ENCODE measurements at regions not wholly inside any gene's neighbourhood (a gene's known extent, or its start where the extent isn't known, plus 50 kb on each side); places are given as distances from the start of the nearest gene placed in this dataset.

- FAIRE-seq (no peak), ATAC-seq (peak; percentile 59; the same call in 2 of the 3 replicates), DNase-seq (ENCODE audit: low read depth, low spot score) (no peak)
- intact Hi-C loops (cut with micrococcal nuclease; ENCODE audit: unreplicated experiment): no loop called here
- H3K27me3 ChIP-seq (replicated peaks in 1 of 2; ENCODE audit: control insufficient read depth in 2 of 2, insufficient read depth in 2 of 2, low read length in 1 of 2): no peaks in the 10 kb centered on the region
- H4K20me1 ChIP-seq (ENCODE audit: control insufficient read depth, insufficient read depth): no peaks in the 10 kb centered on the region
- in situ Hi-C loops (cut with MboI): no loop called here
- no peak for TF ChIP-seq KDM1A (IDR thresholded peaks at IDR 0.05; ENCODE audit: borderline replicate concordance)
- TF ChIP-seq TCF12 (IDR thresholded peaks at IDR 0.05; ENCODE audit: low read depth, low read length): no peak
- no peak for TF ChIP-seq HSF1 (IDR thresholded peaks at IDR 0.05; ENCODE audit: low read depth, low read length)
- TF ChIP-seq, protein P1, sequence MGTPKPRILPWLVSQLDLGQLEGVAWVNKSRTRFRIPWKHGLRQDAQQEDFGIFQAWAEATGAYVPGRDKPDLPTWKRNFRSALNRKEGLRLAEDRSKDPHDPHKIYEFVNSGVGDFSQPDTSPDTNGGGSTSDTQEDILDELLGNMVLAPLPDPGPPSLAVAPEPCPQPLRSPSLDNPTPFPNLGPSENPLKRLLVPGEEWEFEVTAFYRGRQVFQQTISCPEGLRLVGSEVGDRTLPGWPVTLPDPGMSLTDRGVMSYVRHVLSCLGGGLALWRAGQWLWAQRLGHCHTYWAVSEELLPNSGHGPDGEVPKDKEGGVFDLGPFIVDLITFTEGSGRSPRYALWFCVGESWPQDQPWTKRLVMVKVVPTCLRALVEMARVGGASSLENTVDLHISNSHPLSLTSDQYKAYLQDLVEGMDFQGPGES (IDR thresholded peaks at IDR 0.05): no peak
- TF ChIP-seq ZNF207 (IDR thresholded peaks at IDR 0.05; ENCODE audit: borderline replicate concordance): no peak
- no peak for TF ChIP-seq MYB (IDR thresholded peaks at IDR 0.05; ENCODE audit: borderline replicate concordance, low read depth, low read length)
- no peaks in the 10 kb centered on the region for H3K79me2 ChIP-seq (ENCODE audit: control insufficient read depth, insufficient read depth, low read length)
- BruUV-seq (replicated peaks): no TSS peak
- WGBS (ENCODE audit: insufficient coverage, insufficient replicate concordance, low lambda C conversion rate, missing lambda C conversion rate): 0% methylated on average over 1 of the region's 1 CpG
- ChIA-PET RAD21 (ENCODE audit: unreplicated experiment) (no interaction called here), CTCF (no interaction called here), SMC1A (ENCODE audit: uncharacterized antibody, unreplicated experiment) (no interaction called here), POLR2A (no interaction called here)
- H3K4me3 ChIP-seq: no peak overlapping the region
- no peaks in the 10 kb centered on the region for H3K4me1 ChIP-seq (ENCODE audit: control insufficient read depth, insufficient read depth, low read length)
- H2AFZ ChIP-seq (ENCODE audit: control insufficient read depth, low read depth, low read length): no peak overlapping the region
- H3K27ac ChIP-seq (ENCODE audit: control insufficient read depth, insufficient read depth): no peak overlapping the region
- H3K9ac ChIP-seq (ENCODE audit: control insufficient read depth, insufficient read depth, low read length): no peak overlapping the region
- no peaks in the 10 kb centered on the region for H3K36me3 ChIP-seq (ENCODE audit: control insufficient read depth in 2 of 2, insufficient read depth in 2 of 2, low read length in 1 of 2)
- no peak overlapping the region for H3K4me2 ChIP-seq (ENCODE audit: control insufficient read depth, insufficient read depth)
- H3K9me3 ChIP-seq (replicated peaks; ENCODE audit: control insufficient read depth, insufficient read depth, low read length): no peaks in the 10 kb centered on the region
These were observed 226.1 kb upstream of the KCNIP4 start for GRCh38 chr4:22174640-22175039.

DNA sequence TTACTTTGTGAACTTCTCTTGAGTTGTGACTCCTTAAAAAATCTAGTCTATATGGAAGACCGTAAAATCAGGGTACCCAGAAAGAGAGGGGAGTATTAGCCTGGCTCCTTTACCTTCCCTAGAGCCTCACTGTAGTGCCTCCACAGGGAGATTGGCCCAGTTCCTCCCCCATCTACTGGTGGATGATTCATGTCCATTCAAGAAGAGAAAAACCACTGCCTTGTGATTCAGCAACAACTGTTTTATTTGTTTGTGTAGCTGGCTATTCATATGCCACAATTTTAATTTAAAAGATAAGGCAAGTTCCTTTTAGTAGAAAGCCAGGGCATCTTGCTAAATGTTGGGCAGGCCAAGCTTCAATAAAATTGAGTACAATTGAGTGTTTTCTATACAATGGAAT lies 221.8 kb upstream of the KCNIP4 start:
- no TSS peak for BruUV-seq (replicated peaks)
- Histone ChIP-seq H3K9ac (ENCODE audit: control insufficient read depth, insufficient read depth, low read length) (no peak overlapping the region), H3K36me3 (ENCODE audit: control insufficient read depth in 2 of 2, insufficient read depth in 2 of 2, low read length in 1 of 2) (no peaks in the 10 kb centered on the region), H3K4me1 (ENCODE audit: control insufficient read depth, insufficient read depth, low read length) (no peaks in the 10 kb centered on the region), H3K27me3 (replicated peaks in 1 of 2; ENCODE audit: control insufficient read depth in 2 of 2, insufficient read depth in 2 of 2, low read length in 1 of 2) (no peaks in the 10 kb centered on the region), H3K4me2 (ENCODE audit: control insufficient read depth, insufficient read depth) (no peak overlapping the region), H3K4me3 (no peak overlapping the region), H3K27ac (ENCODE audit: control insufficient read depth, insufficient read depth) (no peak overlapping the region), H3K79me2 (ENCODE audit: control insufficient read depth, insufficient read depth, low read length) (no peaks in the 10 kb centered on the region), H2AFZ (ENCODE audit: control insufficient read depth, low read depth, low read length) (no peak overlapping the region), H3K9me3 (replicated peaks; ENCODE audit: control insufficient read depth, insufficient read depth, low read length) (no peaks in the 10 kb centered on the region), H4K20me1 (ENCODE audit: control insufficient read depth, insufficient read depth) (no peaks in the 10 kb centered on the region)
- CTCF ChIA-PET: no interaction called here
- in situ Hi-C loops (cut with MboI) (no loop called here), intact Hi-C loops (cut with micrococcal nuclease; ENCODE audit: unreplicated experiment) (no loop called here)
- no peak for DNase-seq (ENCODE audit: low read depth, low spot score)
- ATAC-seq: no peak
- POLR2A ChIA-PET: no interaction called here
- FAIRE-seq: no peak
- RAD21 ChIA-PET (ENCODE audit: unreplicated experiment): no interaction called here
- 54% methylated on average over 1 of the region's 1 CpG for WGBS (ENCODE audit: insufficient coverage, insufficient replicate concordance, low lambda C conversion rate, missing lambda C conversion rate)
- SMC1A ChIA-PET (ENCODE audit: uncharacterized antibody, unreplicated experiment): no interaction called here
- TF ChIP-seq IKZF2 (IDR thresholded peaks at IDR 0.05) (no peak), SMAD5 (IDR thresholded peaks at IDR 0.05; ENCODE audit: low read depth) (no peak), ETV6 (conservative IDR thresholded peaks at IDR 0.05 in 1 of 2, IDR thresholded peaks at IDR 0.05 in 1 of 2; ENCODE audit: borderline replicate concordance in 1 of 2, low read depth in 1 of 2) (no peak), KLF5 (IDR thresholded peaks at IDR 0.05; ENCODE audit: partially characterized antibody) (no peak), ZNF384 (IDR thresholded peaks at IDR 0.05; ENCODE audit: borderline replicate concordance, low read depth, low read length) (no peak)
- TF ChIP-seq, protein P2, sequence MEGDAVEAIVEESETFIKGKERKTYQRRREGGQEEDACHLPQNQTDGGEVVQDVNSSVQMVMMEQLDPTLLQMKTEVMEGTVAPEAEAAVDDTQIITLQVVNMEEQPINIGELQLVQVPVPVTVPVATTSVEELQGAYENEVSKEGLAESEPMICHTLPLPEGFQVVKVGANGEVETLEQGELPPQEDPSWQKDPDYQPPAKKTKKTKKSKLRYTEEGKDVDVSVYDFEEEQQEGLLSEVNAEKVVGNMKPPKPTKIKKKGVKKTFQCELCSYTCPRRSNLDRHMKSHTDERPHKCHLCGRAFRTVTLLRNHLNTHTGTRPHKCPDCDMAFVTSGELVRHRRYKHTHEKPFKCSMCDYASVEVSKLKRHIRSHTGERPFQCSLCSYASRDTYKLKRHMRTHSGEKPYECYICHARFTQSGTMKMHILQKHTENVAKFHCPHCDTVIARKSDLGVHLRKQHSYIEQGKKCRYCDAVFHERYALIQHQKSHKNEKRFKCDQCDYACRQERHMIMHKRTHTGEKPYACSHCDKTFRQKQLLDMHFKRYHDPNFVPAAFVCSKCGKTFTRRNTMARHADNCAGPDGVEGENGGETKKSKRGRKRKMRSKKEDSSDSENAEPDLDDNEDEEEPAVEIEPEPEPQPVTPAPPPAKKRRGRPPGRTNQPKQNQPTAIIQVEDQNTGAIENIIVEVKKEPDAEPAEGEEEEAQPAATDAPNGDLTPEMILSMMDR (IDR thresholded peaks at IDR 0.05 in 2 of 3, conservative IDR thresholded peaks at IDR 0.05 in 1 of 3; ENCODE audit: control insufficient read depth in 2 of 3, extremely low read depth in 1 of 3, insufficient read depth in 1 of 3, low read depth in 3 of 3, low read length in 3 of 3): no peak
